Neural crest cell (in vitro differentiated cells): ENCODE measurements at regions not wholly inside any gene's neighbourhood (a gene's known extent, or its start where the extent isn't known, plus 50 kb on each side); places are given as distances from the start of the nearest gene placed in this dataset.

Experiments
- DNase-seq: peaks from one replicate; pipeline ENCODE4 v3.0.0; 2021; ENCODE audit warnings: low read depth, mixed read lengths, low spot score
- H3K27ac Mint-ChIP-seq: one replicate; pipeline ENCODE4 v1.8.0; 2021; ENCODE audit warnings: mild to moderate bottlenecking, mixed read lengths; ENCODE audit not compliant: unreplicated experiment
- H3K27me3 Mint-ChIP-seq: 2 replicates; pipeline ENCODE4 v1.8.0; 2021; ENCODE audit warnings: low read depth, mild to moderate bottlenecking, mixed read lengths
- H3K36me3 Mint-ChIP-seq: 2 replicates; pipeline ENCODE4 v1.8.0; 2021; ENCODE audit warnings: low read depth, mild to moderate bottlenecking, mixed read lengths
- H3K4me1 Mint-ChIP-seq: 2 replicates; pipeline ENCODE4 v1.8.0; 2021; ENCODE audit warnings: mixed read lengths
- H3K4me3 Mint-ChIP-seq: one replicate; pipeline ENCODE4 v1.8.0; 2021; ENCODE audit warnings: mild to moderate bottlenecking, mixed read lengths
- H3K9me3 Mint-ChIP-seq: 2 replicates; pipeline ENCODE4 v1.8.0; 2021; ENCODE audit warnings: mixed read lengths
- CTCF ChIP-seq: fragments of 200-600 bp; sonication (generic); conservative IDR thresholded peaks from 2 replicates; pipeline ENCODE4 v1.5.0; 2021; ENCODE audit warnings: antibody characterized with exemption, mild to moderate bottlenecking

GRCh38 chr3:187544326-187544725, 125.9 kb downstream of the SST start:
- no peak for DNase-seq
- Mint-ChIP-seq H3K27ac (no peak overlapping the region), H3K4me1 (peaks cover 10% of the 10 kb centered on the region), H3K36me3 (no peaks in the 10 kb centered on the region), H3K4me3 (no peak overlapping the region), H3K9me3 (peaks cover 2% of the 10 kb centered on the region), H3K27me3 (no peaks in the 10 kb centered on the region)
- TF ChIP-seq CTCF: no peak

DNA sequence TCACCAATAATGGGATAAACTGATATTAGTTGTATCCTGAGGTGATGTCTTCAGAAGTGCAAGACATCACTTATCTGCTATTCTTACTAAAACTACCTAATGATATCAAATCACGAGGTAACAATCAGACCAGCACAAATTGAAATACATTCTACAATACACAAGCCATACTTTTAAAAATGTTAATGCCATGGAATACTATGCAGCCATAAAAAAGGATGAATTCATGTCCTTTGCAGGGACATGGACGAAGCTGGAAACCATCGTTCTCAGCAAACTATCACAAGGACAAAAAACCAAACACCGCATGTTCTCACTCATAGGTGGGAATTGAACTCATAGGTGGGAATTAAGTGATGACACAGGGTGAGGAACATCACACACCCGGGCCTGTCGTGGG, 129.3 kb downstream of the SST start:
- Mint-ChIP-seq H3K27me3 (no peaks in the 10 kb centered on the region), H3K9me3 (peaks cover 2% of the 10 kb centered on the region), H3K27ac (no peak overlapping the region), H3K4me3 (no peak overlapping the region), H3K4me1 (no peaks in the 10 kb centered on the region), H3K36me3 (no peaks in the 10 kb centered on the region)
- TF ChIP-seq CTCF: no peak
- no peak for DNase-seq

GRCh38 chr3:187536185-187536584, 134.0 kb downstream of the SST start:
- Mint-ChIP-seq H3K9me3 (peaks cover 2% of the 10 kb centered on the region), H3K27ac (no peak overlapping the region), H3K27me3 (peaks cover 4% of the 10 kb centered on the region), H3K4me1 (no peaks in the 10 kb centered on the region), H3K4me3 (no peak overlapping the region), H3K36me3 (no peaks in the 10 kb centered on the region)
- DNase-seq: no peak
- TF ChIP-seq CTCF: no peak

DNA sequence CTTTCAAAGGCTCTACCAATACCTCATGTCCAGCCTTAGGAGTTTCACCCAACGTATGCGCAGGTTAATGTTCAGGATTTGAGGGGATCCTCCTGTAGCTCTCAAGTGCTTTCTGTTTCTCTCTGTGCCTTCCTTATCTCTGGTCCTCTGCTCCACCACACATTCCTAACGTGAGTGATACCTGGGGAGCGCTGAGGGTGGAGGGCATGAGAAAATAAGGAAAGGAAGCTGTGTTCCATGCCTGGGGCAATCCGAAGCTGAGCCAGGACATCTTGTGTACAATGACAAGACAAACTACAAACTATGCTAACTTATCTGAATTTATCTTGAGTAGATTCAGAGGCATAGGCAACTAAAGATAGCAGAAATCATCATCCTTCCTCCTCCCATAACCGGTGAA, 136.4 kb downstream of the SST start:
- Mint-ChIP-seq H3K4me3 (no peak overlapping the region), H3K36me3 (no peaks in the 10 kb centered on the region), H3K9me3 (no peaks in the 10 kb centered on the region), H3K27me3 (peaks cover 4% of the 10 kb centered on the region), H3K4me1 (no peaks in the 10 kb centered on the region), H3K27ac (no peak overlapping the region)
- TF ChIP-seq CTCF: no peak
- no peak for DNase-seq

GRCh38 chr3:187531831-187532230, 138.4 kb downstream of the SST start:
- no peak for DNase-seq
- no peak for TF ChIP-seq CTCF
- no peaks in the 10 kb centered on the region for H3K4me1 Mint-ChIP-seq
- no peak overlapping the region for H3K4me3 Mint-ChIP-seq
- H3K27me3 Mint-ChIP-seq: peaks cover 4% of the 10 kb centered on the region
- H3K9me3 Mint-ChIP-seq: no peaks in the 10 kb centered on the region
- no peak overlapping the region for H3K27ac Mint-ChIP-seq
- no peaks in the 10 kb centered on the region for H3K36me3 Mint-ChIP-seq

DNA sequence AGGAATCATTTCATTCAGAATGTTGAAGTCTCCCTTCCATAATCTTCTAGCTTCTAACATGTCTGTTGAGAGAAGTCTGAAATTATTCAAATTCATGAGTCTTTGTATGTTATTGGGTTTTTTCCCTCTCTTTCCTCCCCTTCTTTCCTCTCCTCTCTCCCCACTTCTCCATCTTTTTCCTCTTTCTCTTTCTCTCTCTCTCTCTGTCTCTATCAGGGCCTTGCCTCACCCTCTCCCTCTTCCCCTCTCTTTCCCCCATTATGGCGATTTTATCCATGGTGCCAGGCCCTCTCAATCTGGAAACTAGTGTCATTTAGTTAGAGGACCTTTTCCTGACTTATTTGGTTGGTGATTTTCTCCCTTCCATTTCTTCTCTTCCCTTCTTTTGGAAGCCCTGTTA, 147.3 kb downstream of the SST start:
- no peak overlapping the region for H3K27ac Mint-ChIP-seq
- H3K36me3 Mint-ChIP-seq: no peaks in the 10 kb centered on the region
- no peak for DNase-seq
- no peak overlapping the region for H3K4me3 Mint-ChIP-seq
- no peak for TF ChIP-seq CTCF
- no peaks in the 10 kb centered on the region for H3K9me3 Mint-ChIP-seq
- peaks cover 8% of the 10 kb centered on the region for H3K4me1 Mint-ChIP-seq
- H3K27me3 Mint-ChIP-seq: no peaks in the 10 kb centered on the region
